Suprapubic skin (tissue), 4 donors: ENCODE measurements at regions not wholly inside any gene's neighbourhood (a gene's known extent, or its start where the extent isn't known, plus 50 kb on each side); places are given as distances from the start of the nearest gene placed in this dataset.

Experiments
- DNase-seq, 2 donors: peaks; one replicate each; pipeline ENCODE4 v3.0.0-alpha.2; 2019; ENCODE audit warnings: low spot score in 2 of 2
- H3K27ac ChIP-seq: fragments of 200-600 bp; sonication (generic); one replicate; pipeline ENCODE4 v1.5.1; 2019
- H3K27me3 ChIP-seq: fragments of 200-600 bp; sonication (generic); one replicate; pipeline ENCODE4 v1.5.1; 2019
- H3K36me3 ChIP-seq: fragments of 200-600 bp; sonication (generic); one replicate; pipeline ENCODE4 v1.5.1; 2019
- H3K4me1 ChIP-seq: fragments of 200-600 bp; sonication (generic); one replicate; pipeline ENCODE4 v1.5.1; 2019
- H3K4me3 ChIP-seq: fragments of 200-600 bp; sonication (generic); one replicate; pipeline ENCODE4 v1.5.1; 2019; ENCODE audit warnings: mild to moderate bottlenecking
- H3K9me3 ChIP-seq: fragments of 200-600 bp; sonication (generic); one replicate; pipeline ENCODE4 v1.5.1; 2019
- EP300 ChIP-seq: sonication (generic); formaldehyde crosslinking; IDR thresholded peaks from one replicate; pipeline ENCODE4 v1.6.1; 2017; ENCODE audit warnings: antibody characterized with exemption
- POLR2A ChIP-seq, 2 donors: fragments of 450-650 bp; IDR thresholded peaks; one replicate each; pipeline ENCODE4 v1.6.1; 2017; ENCODE audit warnings: antibody characterized with exemption in 2 of 2, mild to moderate bottlenecking in 2 of 2, moderate library complexity in 2 of 2
- POLR2AphosphoS5 ChIP-seq, 3 donors: sonication (generic); formaldehyde crosslinking; IDR thresholded peaks; one replicate each; pipeline ENCODE4 v1.6.1; 2017; ENCODE audit warnings: antibody characterized with exemption in 3 of 3
- WGBS: methylation state at CpG from one replicate; pipeline ENCODE4 v1.1.5; 2018; 5-methylcytosine and 5-hydroxymethylcytosine counted together
- TF ChIP-seq, protein P1 (sequence below), 2 donors: fragments of 200-600 bp in 1 of 2; fragments of 450-650 bp in 1 of 2; sonication (generic) in 1 of 2; IDR thresholded peaks; one replicate each; pipeline ENCODE4 v1.5.1; 2016 to 2019; ENCODE audit warnings: antibody characterized with exemption in 2 of 2, mild to moderate bottlenecking in 1 of 2, moderate library complexity in 1 of 2

DNA sequence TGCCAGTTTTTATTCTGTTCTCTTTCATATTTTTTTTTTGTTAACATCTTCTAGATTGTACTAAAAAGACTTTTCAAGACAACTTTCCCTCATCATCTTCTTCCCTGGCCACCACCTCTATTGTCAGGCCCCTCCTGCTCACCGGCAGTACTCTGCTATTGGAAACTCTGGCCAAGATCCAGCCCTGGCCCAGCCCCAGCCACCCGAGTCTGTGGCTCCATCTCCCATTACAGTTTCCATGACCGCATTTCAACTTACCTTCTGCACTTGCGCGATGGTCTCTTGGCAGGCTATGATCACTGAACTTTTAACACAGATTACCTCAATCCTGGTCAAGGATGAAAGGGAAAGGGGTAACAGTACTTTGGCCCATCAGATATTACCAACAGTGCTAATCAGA lies 137.7 kb upstream of the POM121L12 start:
- WGBS, result 78% methylated on average over 5 of the region's 5 CpGs
- H3K27me3 ChIP-seq, result no peaks in the 10 kb centered on the region
- no peak for DNase-seq
- no peaks in the 10 kb centered on the region for H3K4me1 ChIP-seq
- H3K4me3 ChIP-seq, result no peak overlapping the region
- TF ChIP-seq POLR2A (IDR thresholded peaks at IDR 0.05) (no peak), EP300 (no peak), POLR2AphosphoS5 (IDR thresholded peaks at IDR 0.05) (no peak)
- TF ChIP-seq, protein P1, sequence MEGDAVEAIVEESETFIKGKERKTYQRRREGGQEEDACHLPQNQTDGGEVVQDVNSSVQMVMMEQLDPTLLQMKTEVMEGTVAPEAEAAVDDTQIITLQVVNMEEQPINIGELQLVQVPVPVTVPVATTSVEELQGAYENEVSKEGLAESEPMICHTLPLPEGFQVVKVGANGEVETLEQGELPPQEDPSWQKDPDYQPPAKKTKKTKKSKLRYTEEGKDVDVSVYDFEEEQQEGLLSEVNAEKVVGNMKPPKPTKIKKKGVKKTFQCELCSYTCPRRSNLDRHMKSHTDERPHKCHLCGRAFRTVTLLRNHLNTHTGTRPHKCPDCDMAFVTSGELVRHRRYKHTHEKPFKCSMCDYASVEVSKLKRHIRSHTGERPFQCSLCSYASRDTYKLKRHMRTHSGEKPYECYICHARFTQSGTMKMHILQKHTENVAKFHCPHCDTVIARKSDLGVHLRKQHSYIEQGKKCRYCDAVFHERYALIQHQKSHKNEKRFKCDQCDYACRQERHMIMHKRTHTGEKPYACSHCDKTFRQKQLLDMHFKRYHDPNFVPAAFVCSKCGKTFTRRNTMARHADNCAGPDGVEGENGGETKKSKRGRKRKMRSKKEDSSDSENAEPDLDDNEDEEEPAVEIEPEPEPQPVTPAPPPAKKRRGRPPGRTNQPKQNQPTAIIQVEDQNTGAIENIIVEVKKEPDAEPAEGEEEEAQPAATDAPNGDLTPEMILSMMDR (IDR thresholded peaks at IDR 0.05), result no peak
- no peak overlapping the region for H3K27ac ChIP-seq
- no peaks in the 10 kb centered on the region for H3K9me3 ChIP-seq
- no peaks in the 10 kb centered on the region for H3K36me3 ChIP-seq

DNA sequence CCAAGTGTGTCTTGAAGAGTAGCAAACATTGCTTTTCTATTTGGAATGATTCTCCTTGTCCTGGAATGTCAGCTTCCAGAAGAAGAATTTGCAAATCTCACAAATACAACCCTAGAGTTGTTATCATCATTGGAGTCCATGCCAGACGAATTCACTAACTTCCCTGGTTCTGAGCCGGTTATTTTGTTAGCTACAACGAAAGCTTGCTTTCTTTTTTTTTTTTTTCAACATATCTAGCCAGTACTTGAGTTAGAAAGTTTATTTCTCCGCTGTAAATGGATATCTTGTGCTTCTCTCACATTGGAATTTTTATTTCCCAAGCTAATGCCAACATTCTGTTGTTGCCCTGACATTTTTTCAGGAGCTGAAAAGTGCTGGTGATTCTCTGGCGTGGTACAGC lies 138.1 kb upstream of the POM121L12 start:
- 58% methylated on average over 5 of the region's 5 CpGs for WGBS
- no peaks in the 10 kb centered on the region for H3K4me1 ChIP-seq
- no peaks in the 10 kb centered on the region for H3K36me3 ChIP-seq
- no peak overlapping the region for H3K4me3 ChIP-seq
- no peak for DNase-seq
- TF ChIP-seq POLR2AphosphoS5 (IDR thresholded peaks at IDR 0.05) (no peak), EP300 (no peak), POLR2A (IDR thresholded peaks at IDR 0.05) (no peak)
- TF ChIP-seq, protein P1 (IDR thresholded peaks at IDR 0.05), result no peak
- no peaks in the 10 kb centered on the region for H3K9me3 ChIP-seq
- H3K27ac ChIP-seq, result no peak overlapping the region
- no peaks in the 10 kb centered on the region for H3K27me3 ChIP-seq

DNA sequence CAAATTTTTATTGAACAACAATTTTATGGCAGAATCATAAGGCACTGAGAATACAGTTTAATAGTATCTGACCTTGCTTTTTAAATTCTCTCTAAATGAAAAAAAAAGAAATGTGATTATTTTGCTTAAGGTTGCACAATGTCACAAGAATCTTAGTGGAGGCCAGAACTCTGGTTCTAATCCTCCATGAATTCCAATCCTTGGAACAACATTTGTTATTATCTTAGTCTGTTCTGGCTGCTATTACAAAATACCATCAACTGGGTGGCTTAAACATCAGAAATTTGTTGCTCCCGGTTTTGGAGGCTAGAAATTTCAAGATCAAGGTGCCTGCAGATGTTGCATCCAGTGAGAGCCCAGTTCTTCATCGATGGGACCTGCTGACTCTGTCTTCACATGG lies 158.2 kb upstream of the POM121L12 start:
- Histone ChIP-seq H3K4me1 (no peaks in the 10 kb centered on the region), H3K27ac (no peak overlapping the region), H3K9me3 (no peaks in the 10 kb centered on the region), H3K27me3 (no peaks in the 10 kb centered on the region), H3K4me3 (no peak overlapping the region), H3K36me3 (no peaks in the 10 kb centered on the region)
- WGBS, result 50% methylated on average over 2 of the region's 2 CpGs
- no peak for DNase-seq
- no peak for TF ChIP-seq POLR2A (IDR thresholded peaks at IDR 0.05)
- TF ChIP-seq, protein P1 (IDR thresholded peaks at IDR 0.05), result no peak
- no peak for TF ChIP-seq POLR2AphosphoS5 (IDR thresholded peaks at IDR 0.05)
- no peak for TF ChIP-seq EP300

DNA sequence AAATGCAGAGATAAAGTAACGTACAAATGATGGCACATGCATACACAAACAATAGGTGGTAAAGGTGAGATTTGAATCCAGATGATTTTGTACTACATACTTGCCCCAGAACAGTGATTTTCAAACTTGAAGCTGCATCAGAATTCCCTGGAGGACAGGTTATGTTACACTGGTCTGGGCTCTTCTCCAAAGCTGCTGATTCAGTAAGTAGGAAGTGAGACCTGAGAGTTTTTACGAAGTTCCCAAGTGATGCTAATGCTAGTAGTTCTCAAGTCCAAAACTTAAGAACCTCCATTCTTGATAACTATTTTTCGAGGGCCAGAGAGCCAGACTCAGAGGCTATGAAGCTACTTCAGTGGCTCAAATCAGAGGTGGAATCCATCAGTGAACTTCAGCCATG lies 159.0 kb upstream of the POM121L12 start:
- Histone ChIP-seq H3K36me3 (no peaks in the 10 kb centered on the region), H3K4me1 (no peaks in the 10 kb centered on the region), H3K27me3 (no peaks in the 10 kb centered on the region), H3K27ac (no peak overlapping the region), H3K4me3 (no peak overlapping the region), H3K9me3 (no peaks in the 10 kb centered on the region)
- DNase-seq, result no peak
- TF ChIP-seq, protein P1 (IDR thresholded peaks at IDR 0.05), result no peak
- no peak for TF ChIP-seq POLR2A (IDR thresholded peaks at IDR 0.05)
- no peak for TF ChIP-seq EP300
- TF ChIP-seq POLR2AphosphoS5 (IDR thresholded peaks at IDR 0.05), result no peak
- WGBS, result 76% methylated on average over 3 of the region's 3 CpGs

DNA sequence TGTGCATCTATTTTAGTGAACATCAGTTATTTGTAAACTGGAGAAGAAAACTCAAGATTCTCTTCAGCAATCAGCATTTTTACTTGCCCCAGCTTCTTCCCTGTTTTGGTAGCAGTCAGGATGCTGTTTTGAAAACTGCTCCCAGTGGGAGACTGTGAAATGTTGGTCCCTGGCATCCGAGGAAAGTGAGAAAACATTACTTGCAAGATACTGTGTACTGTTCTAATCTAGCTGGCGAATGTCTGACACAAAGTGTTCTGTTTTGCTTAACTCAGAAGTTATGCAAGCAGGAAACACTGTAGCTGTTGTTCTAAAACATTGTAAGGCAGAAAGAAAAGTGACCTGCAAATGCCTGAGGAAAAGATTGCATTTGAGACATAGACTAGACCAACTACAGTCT lies 171.8 kb upstream of the POM121L12 start:
- H3K36me3 ChIP-seq, result no peaks in the 10 kb centered on the region
- WGBS, result 79% methylated on average over 2 of the region's 2 CpGs
- H3K4me1 ChIP-seq, result no peaks in the 10 kb centered on the region
- H3K27me3 ChIP-seq, result no peaks in the 10 kb centered on the region
- no peak overlapping the region for H3K4me3 ChIP-seq
- no peak overlapping the region for H3K27ac ChIP-seq
- no peak for TF ChIP-seq EP300
- TF ChIP-seq, protein P1 (IDR thresholded peaks at IDR 0.05), result no peak
- TF ChIP-seq POLR2A (IDR thresholded peaks at IDR 0.05), result no peak
- TF ChIP-seq POLR2AphosphoS5 (IDR thresholded peaks at IDR 0.05), result no peak
- peaks cover 28% of the 10 kb centered on the region for H3K9me3 ChIP-seq
- no peak for DNase-seq
